GM08714 (cell line): ENCODE measurements at regions not wholly inside any gene's neighbourhood (a gene's known extent, or its start where the extent isn't known, plus 50 kb on each side); places are given as distances from the start of the nearest gene placed in this dataset.

Experiments used
- H3K4me3 ChIP-seq: fragments of 200-500 bp; sonication (Bioruptor generic); 2 replicates; pipeline ENCODE4 v1.5.1; 2014; ENCODE audit warnings: mild to moderate bottlenecking, low read length, inconsistent platforms
- ZNF274 ChIP-seq: IDR thresholded peaks from 2 replicates; pipeline ENCODE4 v1.6.1; 2012; ENCODE audit warnings: mild to moderate bottlenecking, low read depth, low read length

DNA sequence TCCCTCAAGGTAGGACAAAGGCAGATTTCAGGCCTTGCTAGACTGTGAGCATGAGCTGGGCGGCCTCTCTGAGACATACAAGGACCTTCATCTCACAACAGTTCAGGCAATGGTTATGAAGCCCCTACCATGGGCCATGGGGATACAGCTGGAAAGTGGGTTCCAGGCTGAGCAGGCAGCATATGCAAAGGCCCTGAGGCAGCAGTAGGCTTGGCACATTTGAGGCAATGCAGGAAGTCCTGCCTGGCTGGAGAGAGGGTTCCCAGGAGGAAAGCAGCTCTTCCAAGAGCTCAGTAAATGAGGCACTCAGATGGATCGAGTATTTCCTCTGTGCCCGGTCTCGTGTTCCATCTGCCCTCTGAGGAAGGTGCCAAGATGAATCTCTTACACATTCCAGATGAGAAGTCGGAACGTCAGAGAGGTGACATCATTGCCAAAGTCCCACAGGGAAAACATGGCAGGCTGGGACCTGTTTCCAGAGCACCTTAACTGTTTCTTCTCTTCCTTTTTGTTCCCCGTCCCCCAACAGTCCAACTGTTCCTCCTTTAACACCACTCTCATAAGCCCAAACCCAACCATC, 388.6 kb downstream of the MN1 start:
- TF ChIP-seq ZNF274, result no peak
- no peak overlapping the region for H3K4me3 ChIP-seq

GRCh38 chr22:27413702-27414101, 387.9 kb downstream of the MN1 start:
- H3K4me3 ChIP-seq, result no peak overlapping the region
- TF ChIP-seq ZNF274, result no peak

DNA sequence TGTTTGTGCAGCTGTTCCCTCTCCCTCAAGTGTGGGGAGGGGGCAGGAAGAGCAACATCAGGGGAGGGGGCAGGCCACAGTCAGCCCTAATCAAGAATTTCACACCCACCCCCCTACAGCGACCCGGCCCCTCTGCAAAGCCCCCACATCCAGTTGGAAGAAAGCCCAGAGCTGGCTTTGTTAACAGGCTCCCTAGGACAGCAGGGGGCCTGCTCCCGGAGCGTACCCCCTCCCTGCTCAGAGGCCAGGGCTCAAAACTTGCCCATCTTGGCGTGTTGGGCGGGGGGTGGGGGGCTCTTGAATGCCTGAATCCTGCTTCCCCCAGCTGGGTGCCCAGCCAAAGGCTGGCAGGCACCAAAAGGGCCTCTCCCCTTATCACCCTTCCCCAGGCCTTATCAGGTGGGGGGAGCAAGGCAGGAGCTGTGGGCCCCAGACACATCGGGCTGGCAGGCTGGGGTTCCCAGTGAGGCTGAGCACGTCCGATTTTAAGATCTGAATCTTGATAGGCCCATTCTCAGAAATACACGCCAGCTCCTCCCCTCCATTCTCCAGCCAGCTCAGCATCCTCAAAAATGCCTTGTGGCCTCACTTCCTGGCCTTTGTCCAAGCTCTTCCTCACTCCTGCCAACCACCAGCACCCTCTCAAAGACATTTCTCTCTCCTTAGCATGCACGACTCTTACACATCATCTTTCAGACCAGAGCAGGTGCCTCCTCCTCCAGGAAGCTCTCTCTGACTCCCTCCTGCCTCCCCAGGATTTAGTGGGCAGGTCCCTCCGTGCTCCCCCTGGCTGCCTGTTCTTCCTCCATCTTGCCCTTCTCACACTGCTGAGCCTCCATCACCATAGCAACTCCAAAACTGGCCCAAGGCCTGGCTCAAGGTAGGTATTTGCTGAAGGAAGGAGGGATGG, 384.8 kb downstream of the MN1 start:
- H3K4me3 ChIP-seq, result no peak overlapping the region

GRCh38 chr22:27417421-27417814, 384.1 kb downstream of the MN1 start:
- no peak overlapping the region for H3K4me3 ChIP-seq
- no peak for TF ChIP-seq ZNF274

More for the DNA sequence above, 384.8 kb downstream of the MN1 start:
- TF ChIP-seq ZNF274, result no peak

GRCh38 chr22:27418261-27418660, 383.3 kb downstream of the MN1 start:
- no peak for TF ChIP-seq ZNF274
- no peak overlapping the region for H3K4me3 ChIP-seq

GRCh38 chr22:27419473-27419872, 382.1 kb downstream of the MN1 start:
- no peak for TF ChIP-seq ZNF274
- no peak overlapping the region for H3K4me3 ChIP-seq

DNA sequence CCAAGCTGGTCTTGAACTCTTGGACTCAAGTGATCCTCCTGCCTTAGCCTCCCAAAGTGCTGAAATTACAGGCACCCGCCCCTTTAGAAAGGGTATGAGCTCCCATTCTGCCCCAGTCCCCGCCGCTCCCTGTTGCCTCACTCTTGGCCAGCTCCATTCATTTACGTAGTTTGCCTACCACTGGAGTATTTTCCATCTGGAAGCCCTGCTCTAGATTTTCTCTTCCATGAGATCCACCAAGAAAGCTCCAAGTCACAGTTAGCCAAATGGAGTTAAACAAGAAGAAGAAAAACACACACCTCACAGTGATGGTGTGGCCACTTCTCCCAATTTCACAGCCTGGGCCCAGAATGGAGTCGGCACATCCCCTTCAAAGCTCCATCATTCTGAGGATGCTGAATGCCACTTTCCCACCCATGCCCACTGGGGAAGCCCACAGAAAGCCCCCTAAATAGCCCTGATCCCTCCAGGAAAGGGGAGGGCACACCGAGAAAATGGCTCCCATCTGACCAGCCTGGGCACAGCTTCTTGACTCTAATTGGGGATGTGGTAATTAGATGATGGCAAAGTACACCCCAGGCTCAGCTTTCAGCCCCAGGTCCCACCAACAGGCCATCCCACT, 381.2 kb downstream of the MN1 start:
- TF ChIP-seq ZNF274, result no peak
- no peak overlapping the region for H3K4me3 ChIP-seq

DNA sequence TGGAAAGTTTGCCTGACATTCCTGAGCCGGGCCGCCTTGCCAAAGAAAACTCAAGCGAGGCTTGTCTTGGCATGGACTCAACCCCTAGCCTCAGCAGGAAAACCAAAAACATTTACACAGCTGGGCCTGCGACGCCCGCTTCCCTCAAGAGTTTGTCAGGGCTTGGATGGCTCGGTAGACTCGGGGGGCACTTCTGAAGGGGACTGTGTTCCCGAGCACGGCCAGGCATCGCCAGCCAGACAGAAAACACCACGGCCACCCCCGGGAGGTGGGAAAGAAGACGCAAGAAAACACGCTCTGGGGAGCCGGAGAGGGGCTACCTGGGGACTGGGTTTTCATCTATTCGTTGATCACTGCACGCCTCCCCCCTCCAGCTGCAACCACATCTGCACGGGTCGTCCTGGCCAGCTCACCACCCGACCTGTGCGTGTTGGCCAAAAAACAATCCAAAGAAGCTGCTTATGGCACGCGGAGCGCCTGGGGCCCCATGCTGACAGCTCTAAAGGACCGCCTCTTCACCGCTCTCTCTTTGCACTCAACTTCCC, 380.7 kb downstream of the MN1 start:
- no peak for TF ChIP-seq ZNF274
- H3K4me3 ChIP-seq, result no peak overlapping the region

- no peak overlapping the region for H3K4me3 ChIP-seq
- TF ChIP-seq ZNF274, result no peak
Measured at GRCh38 chr22:27422442-27422841, 379.1 kb downstream of the MN1 start.

DNA sequence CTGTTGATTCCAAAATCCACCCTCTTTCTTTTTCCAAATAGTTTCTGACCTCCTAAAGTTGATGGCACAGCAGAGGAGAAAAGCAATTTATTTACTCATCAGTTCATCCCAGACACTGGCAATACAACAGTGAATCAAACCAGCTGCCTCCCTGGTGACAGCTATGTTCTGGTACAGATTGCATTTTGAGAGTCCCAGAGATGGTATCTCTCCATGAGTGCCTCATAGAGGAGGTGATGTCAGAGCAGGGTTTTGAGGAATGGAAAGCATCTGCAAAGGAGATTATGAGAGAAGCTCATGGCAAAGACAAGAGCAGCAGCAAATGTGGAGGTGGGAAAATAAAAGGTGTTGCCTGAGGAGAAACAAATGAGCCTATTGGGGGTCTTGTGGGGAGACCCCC, 377.2 kb downstream of the MN1 start:
- H3K4me3 ChIP-seq, result no peak overlapping the region
- no peak for TF ChIP-seq ZNF274

- no peak for TF ChIP-seq ZNF274
- no peak overlapping the region for H3K4me3 ChIP-seq
Measured at GRCh38 chr22:27429476-27429875, 372.1 kb downstream of the MN1 start.

GRCh38 chr22:27431081-27431480, 370.5 kb downstream of the MN1 start:
- H3K4me3 ChIP-seq, result no peak overlapping the region
- no peak for TF ChIP-seq ZNF274

DNA sequence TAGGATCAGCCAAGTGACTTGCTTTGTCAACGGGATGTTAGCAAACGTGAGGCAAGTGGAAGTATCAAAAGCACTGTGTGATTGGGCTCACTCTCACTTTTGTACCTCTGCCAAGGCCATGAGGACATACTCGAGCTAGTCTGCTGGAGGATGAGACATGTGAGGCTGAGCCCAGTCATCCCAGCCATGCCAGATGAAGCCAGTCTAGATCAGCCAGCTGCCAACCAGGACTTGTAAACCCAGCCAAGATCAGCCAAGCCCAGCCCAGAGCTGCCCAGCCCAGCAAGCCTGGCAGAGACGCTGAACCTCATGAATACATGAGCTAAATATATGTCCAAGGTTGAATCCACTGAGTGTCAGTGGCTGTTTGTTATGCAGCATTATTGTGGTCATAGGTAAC, 369.7 kb downstream of the MN1 start:
- no peak overlapping the region for H3K4me3 ChIP-seq
- TF ChIP-seq ZNF274, result no peak

DNA sequence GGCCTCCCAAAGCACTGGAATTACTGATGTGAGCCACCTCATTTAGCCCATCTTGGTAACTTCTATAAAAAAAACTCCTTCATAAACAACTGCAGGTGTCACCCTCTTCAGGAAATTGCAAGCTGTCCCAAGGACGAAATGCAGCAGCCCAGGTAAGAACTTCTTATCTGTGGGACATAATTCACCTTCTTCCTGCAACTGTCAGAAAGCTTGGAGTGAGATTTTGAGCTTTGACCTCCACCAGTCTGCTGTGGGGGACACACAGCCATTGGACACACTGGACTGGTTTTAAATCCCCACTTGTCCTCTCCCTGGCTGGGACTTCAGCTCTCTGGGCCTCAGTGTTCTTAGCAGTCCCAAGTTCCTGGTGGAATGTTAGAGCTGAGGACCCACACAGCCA, 368.5 kb downstream of the MN1 start:
- no peak overlapping the region for H3K4me3 ChIP-seq
- TF ChIP-seq ZNF274, result no peak
